RWPE2 (cell line): ENCODE measurements at regions not wholly inside any gene's neighbourhood (a gene's known extent, or its start where the extent isn't known, plus 50 kb on each side); places are given as distances from the start of the nearest gene placed in this dataset.

Source experiments
- ATAC-seq: fragments of 200-7000 bp; cut with Tn5 transposase; 3 replicates; pipeline ENCODE4 v1.9.1; 2021; ENCODE audit warnings: low read depth
- DNase-seq: peaks from one replicate; pipeline ENCODE4 v3.0.0-alpha.2; 2020; ENCODE audit warnings: low spot score
- H3K27ac ChIP-seq: fragments of 450-650 bp; 2 replicates; pipeline ENCODE4 v1.5.1; 2017; ENCODE audit warnings: mild to moderate bottlenecking; ENCODE audit not compliant: poor library complexity, severe bottlenecking
- H3K27me3 ChIP-seq: fragments of 250-450 bp; sonication (Bioruptor Pico); 2 replicates; pipeline ENCODE4 v1.5.1; 2021; ENCODE audit warnings: mild to moderate bottlenecking, moderate library complexity; ENCODE audit not compliant: insufficient read depth, poor library complexity, severe bottlenecking
- H3K36me3 ChIP-seq: fragments of 250-450 bp; sonication (Bioruptor Pico); 2 replicates; pipeline ENCODE4 v1.5.1; 2020; ENCODE audit warnings: low read depth, mild to moderate bottlenecking, moderate library complexity
- H3K4me1 ChIP-seq: fragments of 250-450 bp; sonication (Bioruptor Pico); 2 replicates; pipeline ENCODE4 v1.5.1; 2021; ENCODE audit warnings: mild to moderate bottlenecking, moderate library complexity; ENCODE audit not compliant: insufficient read depth, poor library complexity, severe bottlenecking
- H3K4me3 ChIP-seq: fragments of 250-450 bp; sonication (Bioruptor Pico); 2 replicates; pipeline ENCODE4 v1.5.1; 2021; ENCODE audit warnings: mild to moderate bottlenecking, moderate library complexity; ENCODE audit not compliant: severe bottlenecking
- H3K9me3 ChIP-seq: fragments of 250-450 bp; sonication (Bioruptor Pico); 2 replicates; pipeline ENCODE4 v1.5.1; 2021; ENCODE audit warnings: mild to moderate bottlenecking, moderate library complexity; ENCODE audit not compliant: severe bottlenecking
- CTCF ChIP-seq: fragments of 450-650 bp; IDR thresholded peaks from one replicate; pipeline ENCODE4 v1.5.1; 2017; ENCODE audit warnings: mild to moderate bottlenecking, moderate library complexity; ENCODE audit not compliant: poor library complexity, severe bottlenecking

- ATAC-seq = no peak
- DNase-seq = no peak
- Histone ChIP-seq H3K36me3 (no peaks in the 10 kb centered on the region), H3K4me3 (no peak overlapping the region), H3K9me3 (no peaks in the 10 kb centered on the region), H3K27ac (no peak overlapping the region), H3K27me3 (no peaks in the 10 kb centered on the region), H3K4me1 (no peaks in the 10 kb centered on the region)
- no peak for TF ChIP-seq CTCF
Observed at GRCh38 chr3:110788794-110789193, 282.8 kb upstream of the NECTIN3 start.

GRCh38 chr3:110789315-110789714, 282.3 kb upstream of the NECTIN3 start:
- no peak for TF ChIP-seq CTCF
- Histone ChIP-seq H3K27me3 (no peaks in the 10 kb centered on the region), H3K4me3 (no peak overlapping the region), H3K9me3 (no peaks in the 10 kb centered on the region), H3K27ac (no peak overlapping the region), H3K36me3 (no peaks in the 10 kb centered on the region), H3K4me1 (no peaks in the 10 kb centered on the region)
- no peak for ATAC-seq
- DNase-seq = no peak

GRCh38 chr3:110790631-110791030, 281.0 kb upstream of the NECTIN3 start:
- no peak overlapping the region for H3K27ac ChIP-seq
- no peaks in the 10 kb centered on the region for H3K27me3 ChIP-seq
- H3K9me3 ChIP-seq = no peaks in the 10 kb centered on the region
- ATAC-seq (no peak), DNase-seq (no peak)
- no peaks in the 10 kb centered on the region for H3K36me3 ChIP-seq
- H3K4me3 ChIP-seq = no peak overlapping the region
- no peak for TF ChIP-seq CTCF
- no peaks in the 10 kb centered on the region for H3K4me1 ChIP-seq

- no peak for TF ChIP-seq CTCF
- H3K9me3 ChIP-seq = no peaks in the 10 kb centered on the region
Observed at GRCh38 chr3:110791995-110792686, 279.5 kb upstream of the NECTIN3 start.

GRCh38 chr3:110793611-110794010, 278.0 kb upstream of the NECTIN3 start:
- Histone ChIP-seq H3K4me3 (no peak overlapping the region), H3K36me3 (no peaks in the 10 kb centered on the region), H3K27me3 (no peaks in the 10 kb centered on the region), H3K4me1 (no peaks in the 10 kb centered on the region), H3K9me3 (no peaks in the 10 kb centered on the region), H3K27ac (no peak overlapping the region)
- DNase-seq = no peak
- TF ChIP-seq CTCF = no peak
- ATAC-seq = no peak

More at GRCh38 chr3:110791995-110792686, 279.5 kb upstream of the NECTIN3 start:
- H3K27me3 ChIP-seq = no peaks in the 10 kb centered on the region
- ATAC-seq (no peak), DNase-seq (no peak)
- H3K36me3 ChIP-seq = no peaks in the 10 kb centered on the region
- no peaks in the 10 kb centered on the region for H3K4me1 ChIP-seq
- no peak overlapping the region for H3K27ac ChIP-seq
- H3K4me3 ChIP-seq = no peak overlapping the region
